Body of pancreas (tissue), 4 donors: ENCODE measurements at regions not wholly inside any gene's neighbourhood (a gene's known extent, or its start where the extent isn't known, plus 50 kb on each side); places are given as distances from the start of the nearest gene placed in this dataset.

ENCODE experiments used
- POLR2A ChIP-seq, 3 donors: fragments of 450-650 bp; IDR thresholded peaks; one replicate each; pipeline ENCODE4 v1.6.1; 2016; ENCODE audit warnings: antibody characterized with exemption in 3 of 3, mild to moderate bottlenecking in 2 of 3
- TF ChIP-seq, protein P1 (sequence below), 7 experiments: fragments of 450-650 bp in 4 of 7; fragments of 200-600 bp in 3 of 7; sonication (generic) in 3 of 7; IDR thresholded peaks; one replicate each; pipeline ENCODE4 v1.5.1; 2016 to 2019; ENCODE audit warnings: antibody characterized with exemption in 7 of 7

DNA sequence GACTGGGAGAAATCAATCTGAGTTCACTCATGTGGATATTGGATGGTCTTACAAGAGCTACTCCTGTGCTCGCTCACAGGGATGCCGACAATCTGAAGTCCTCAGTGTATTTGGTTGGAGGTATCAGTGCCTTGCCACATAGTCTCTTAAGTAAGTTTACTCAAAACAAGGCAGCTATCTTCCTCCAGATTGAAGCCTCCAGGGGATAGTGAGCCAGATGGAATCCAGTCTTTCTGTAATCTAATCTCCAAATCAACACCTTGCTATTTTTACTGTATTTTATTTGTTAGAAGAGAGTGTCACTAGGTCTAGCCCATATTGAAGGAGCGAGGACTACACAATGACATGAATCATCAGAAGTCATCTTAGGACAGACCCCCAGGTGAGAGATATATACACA lies 456.6 kb upstream of the POT1 start:
- TF ChIP-seq POLR2A (IDR thresholded peaks at IDR 0.05): no peak
- TF ChIP-seq, protein P1, sequence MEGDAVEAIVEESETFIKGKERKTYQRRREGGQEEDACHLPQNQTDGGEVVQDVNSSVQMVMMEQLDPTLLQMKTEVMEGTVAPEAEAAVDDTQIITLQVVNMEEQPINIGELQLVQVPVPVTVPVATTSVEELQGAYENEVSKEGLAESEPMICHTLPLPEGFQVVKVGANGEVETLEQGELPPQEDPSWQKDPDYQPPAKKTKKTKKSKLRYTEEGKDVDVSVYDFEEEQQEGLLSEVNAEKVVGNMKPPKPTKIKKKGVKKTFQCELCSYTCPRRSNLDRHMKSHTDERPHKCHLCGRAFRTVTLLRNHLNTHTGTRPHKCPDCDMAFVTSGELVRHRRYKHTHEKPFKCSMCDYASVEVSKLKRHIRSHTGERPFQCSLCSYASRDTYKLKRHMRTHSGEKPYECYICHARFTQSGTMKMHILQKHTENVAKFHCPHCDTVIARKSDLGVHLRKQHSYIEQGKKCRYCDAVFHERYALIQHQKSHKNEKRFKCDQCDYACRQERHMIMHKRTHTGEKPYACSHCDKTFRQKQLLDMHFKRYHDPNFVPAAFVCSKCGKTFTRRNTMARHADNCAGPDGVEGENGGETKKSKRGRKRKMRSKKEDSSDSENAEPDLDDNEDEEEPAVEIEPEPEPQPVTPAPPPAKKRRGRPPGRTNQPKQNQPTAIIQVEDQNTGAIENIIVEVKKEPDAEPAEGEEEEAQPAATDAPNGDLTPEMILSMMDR (IDR thresholded peaks at IDR 0.05): no peak
